ENCODE measurements at regions not wholly inside any gene's neighbourhood (a gene's known extent, or its start where the extent isn't known, plus 50 kb on each side); places are given as distances from the start of the nearest gene placed in this dataset.
"Not testable (repeated sequence)": the region's sequence is repeated elsewhere in the genome, so short reads cannot be mapped to it uniquely, and the experiment has no call there.

DNA sequence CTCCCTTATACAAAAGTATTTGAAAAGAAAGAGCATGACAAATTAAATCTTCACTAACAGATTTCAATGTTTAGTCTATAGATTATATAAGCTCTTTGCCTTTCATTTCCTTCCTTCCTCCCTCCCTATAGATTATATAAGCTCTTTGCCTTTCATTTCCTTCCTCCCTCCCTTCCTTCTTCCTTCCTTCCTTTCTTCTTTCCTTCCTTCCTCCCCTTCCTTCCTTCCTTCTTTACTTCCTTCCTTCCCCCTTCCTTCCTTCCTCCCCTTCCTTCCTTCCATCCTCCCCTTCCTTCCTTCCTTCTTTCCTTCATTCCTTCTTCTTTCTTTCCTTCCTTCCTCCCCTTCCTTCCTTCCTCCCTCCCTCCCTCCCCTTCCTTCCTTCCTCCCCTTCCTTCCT is 209.8 kb upstream of the CBLB start:
- DNase-seq (ENCODE audit: low spot score), result no peak

DNA sequence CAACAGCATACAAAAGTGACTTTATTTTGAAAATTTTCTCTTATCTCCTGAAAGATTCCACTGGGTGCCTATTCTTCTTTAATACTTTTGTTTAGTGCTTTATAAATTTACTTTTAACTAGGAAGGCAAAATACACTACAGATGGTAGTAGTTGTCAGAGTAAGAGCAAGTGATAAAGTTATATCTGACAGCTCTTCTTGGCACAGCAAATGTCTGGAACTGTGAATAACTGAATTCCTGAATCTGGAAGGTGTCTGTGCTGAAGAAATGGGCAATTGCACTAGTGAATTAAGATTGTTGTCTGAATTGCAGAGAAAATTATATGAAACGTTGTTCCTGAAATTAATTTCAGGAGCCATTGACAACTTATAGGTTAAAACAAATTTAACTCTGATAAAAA is 213.8 kb upstream of the CBLB start:
- DNase-seq (ENCODE audit: low spot score), result no peak

DNA sequence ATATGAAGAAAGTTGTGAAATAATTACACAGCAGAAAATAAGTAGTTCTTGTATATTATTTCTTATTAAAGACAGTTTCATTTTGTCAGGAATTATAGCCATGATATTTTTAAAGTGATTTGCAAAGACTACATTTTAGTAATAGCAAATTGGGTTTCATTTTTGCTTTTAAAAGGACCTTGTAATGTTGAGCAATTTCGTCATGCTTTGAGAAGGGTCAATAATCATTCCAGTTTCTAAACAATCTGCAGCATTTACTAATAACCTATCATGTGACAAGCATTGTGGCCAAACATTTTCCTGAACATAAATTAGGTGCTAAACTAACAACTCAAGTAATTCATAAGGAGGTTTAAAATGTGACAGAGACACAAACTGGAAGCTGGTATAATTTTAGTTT is 214.4 kb upstream of the CBLB start:
- DNase-seq (ENCODE audit: low spot score), result no peak

DNA sequence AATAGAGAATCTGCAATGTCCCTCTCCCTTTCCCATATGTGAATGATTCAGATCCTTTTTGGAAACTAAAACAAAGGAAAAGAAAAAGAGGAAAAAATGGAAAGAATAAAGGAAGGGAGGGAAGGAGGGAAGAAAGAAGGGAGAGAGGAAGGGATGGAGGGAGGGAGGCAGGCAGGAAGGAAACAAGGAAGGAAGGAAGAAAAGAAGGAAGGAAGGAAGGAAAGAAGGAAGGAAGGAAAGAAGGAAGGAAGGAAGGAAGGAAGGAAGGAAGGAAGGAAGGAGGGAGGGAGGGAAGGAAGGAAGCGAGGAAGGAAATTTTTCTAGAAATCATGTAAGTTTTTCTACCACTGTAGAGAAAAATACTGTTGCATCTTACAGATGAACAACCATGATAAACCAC is 215.0 kb upstream of the CBLB start:
- DNase-seq (ENCODE audit: low spot score), result no peak

DNA sequence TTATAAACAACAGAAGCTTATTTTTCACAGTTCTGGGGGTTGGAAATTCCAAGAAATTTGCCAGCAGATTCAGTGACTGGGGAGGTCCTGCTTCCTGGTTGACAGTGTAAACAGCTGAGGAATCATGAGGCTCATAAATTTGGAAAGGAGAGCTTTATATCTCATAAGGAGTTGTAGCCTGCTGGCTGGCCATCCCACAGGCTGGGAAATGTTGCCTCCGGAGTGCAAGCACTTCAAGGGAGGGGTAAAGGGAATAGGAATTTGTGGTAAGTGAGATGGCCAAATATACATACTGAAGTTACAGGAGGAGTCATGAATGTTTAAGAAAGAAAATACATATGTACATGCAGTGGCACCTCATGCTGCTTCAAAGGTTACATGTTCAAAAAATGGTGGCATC is 217.2 kb upstream of the CBLB start:
- no peak for DNase-seq (ENCODE audit: low spot score)

DNA sequence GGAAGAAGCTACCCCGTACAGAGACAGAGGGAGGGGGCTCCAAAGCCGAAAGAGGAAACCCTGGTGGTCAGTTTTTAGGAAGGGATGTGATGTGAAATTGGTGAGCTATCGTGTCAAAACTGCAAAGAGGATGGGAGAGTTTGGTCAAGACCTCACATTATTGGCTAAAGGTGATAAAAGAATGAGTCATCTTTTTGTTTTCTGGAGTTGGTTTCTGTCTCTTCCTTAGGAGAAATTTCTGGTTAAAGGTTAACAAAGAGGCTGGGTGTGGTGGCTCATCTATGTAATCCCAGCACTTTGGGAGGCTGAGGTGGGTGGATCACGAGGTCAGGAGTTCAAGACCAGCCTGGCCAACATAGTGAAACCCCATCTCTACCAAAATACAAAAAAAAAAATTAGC is 217.8 kb upstream of the CBLB start:
- no peak for DNase-seq (ENCODE audit: low spot score)

DNA sequence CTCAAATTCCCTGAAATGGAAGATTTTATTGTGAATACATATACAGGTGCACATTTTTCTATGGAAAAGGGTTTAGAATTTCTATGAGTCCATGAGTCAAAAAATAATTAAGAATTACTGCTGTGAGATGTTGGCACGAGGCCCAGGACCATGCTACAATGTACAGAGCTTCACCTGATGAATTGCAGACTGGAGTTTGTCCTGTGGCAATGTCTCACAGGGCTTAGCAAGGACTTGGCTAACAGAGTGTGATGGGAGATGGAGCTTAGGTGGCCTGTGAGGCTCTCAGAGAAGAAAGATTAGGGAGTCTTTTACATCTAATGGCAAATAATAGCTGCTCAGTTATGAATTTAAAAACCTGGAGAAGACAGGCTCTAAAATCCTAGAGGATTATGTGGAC is 219.5 kb upstream of the CBLB start:
- no peak for DNase-seq (ENCODE audit: low spot score)

DNA sequence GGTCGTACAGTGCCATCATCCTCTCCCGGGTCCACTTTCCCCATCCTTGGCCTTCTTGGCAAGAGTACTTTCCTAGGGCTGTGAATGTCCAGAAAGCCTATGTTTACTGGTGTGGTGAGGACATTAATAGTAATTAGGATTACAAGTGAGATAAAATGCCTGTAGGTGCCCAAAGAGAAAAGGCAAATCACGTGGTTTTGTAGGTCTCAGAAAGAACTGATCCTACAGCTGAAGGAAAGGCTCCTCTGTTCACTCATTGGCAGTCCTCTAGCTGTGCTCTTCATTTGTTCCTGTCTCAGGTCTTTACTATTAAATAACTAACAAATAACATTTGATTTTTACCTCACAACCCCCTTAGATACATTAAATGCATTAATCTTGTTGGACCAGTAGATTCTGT is 220.1 kb upstream of the CBLB start:
- DNase-seq (ENCODE audit: low spot score), result no peak

DNA sequence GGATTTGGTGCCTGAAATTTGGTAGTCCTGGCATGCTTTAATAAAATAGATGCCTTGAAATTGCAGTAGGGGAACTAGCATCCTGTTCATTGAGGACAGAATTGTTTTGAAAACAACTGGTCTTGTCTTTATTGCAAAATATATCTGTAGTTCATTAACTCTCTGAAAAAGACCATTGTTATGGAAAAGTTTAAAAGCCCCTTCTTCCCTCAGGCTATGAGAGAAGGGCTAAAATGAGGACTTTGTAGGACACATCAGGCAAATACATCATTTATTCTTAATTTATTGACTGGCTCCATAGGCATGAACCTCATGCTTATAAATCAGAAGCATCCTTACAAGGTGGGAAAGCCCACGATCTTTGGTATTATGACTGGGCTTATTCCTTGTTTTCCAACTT is 221.0 kb upstream of the CBLB start:
- no peak for DNase-seq (ENCODE audit: low spot score)

DNA sequence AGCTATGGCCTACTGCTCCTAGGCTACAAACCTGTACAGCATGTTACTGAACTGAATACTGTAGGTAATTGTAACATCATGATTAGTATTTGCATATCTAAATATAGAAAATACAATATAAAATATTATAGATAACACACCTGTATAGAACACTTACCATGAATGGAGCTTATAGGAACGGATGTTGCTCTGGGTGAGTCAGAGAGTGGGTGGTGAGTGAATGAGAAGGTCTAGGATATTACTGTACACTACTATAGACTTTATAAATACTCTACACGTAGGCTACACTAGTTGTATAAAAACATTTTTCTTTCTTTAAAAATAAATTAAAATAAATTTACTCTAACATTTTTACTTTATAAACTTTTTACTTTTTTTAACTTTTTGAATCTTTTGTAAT is 224.0 kb upstream of the CBLB start:
- no peak for DNase-seq (ENCODE audit: low spot score)

DNA sequence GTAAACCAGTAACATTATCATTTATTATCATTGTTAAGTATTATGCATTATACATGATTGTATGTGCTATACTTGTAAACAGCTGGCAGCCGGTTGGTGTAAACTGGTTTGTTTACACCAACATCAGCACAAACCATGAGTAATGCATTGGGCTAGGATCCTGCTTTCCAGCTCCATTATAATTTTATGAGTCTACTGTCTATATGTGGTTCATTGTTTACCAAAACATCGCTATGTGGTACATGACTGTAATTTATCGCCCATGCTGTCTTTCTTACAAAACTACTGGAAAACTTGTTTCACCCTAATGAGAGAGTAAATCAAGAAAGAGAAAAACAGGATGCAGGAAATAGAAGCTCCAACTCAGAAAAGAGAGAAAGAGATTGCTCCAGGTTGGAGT is 224.8 kb upstream of the CBLB start:
- no peak for DNase-seq (ENCODE audit: low spot score)

DNA sequence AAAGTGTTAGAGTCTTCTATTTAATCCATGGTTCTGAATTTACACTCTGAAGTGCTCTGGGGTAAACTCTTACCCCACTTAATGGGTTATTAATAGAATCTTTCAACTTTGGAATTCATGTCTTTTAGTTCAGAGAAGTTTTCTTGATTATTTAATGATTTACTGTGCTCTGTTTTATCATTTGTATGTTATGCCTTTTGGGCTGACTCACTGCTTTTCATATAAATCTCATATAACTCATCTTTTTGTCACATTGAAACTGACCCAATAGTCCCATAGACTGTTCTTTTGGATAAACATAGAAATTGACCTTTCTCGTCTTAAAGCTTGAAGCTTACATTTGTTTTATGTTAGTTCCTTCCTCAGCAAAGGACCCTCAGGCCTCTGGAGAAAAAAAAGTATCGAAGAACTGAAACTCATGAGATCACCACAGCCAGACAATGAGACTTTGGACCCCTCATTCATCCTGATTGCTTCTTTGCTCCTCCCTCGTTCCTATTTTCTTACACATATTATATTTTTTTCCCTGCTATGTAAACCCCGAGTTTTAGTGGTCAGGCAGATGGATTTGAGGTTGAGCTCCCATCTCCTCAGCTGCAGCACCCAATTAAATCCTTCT is 229.1 kb upstream of the CBLB start:
- DNase-seq (ENCODE audit: low spot score), result no peak

DNA sequence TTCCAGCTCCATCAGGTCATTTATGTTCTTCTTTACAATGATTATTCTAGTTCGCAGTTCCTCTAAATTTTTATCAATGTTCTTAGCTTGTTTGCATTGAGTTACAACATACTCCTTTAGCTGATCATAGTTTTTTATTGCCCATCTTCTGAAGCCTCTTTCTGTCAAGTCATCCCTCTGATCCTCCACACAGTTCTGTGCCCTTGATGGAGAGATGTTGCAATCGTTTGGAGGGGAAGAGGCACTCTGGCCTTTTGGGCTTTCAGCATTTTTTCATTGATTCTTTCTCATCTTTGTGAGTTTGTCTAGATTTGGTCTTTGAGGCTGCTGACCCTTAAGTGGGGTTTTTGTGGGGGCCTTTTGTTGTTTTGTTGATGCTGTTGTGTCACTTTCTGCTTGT is 234.6 kb upstream of the CBLB start:
- DNase-seq (ENCODE audit: low spot score), result no peak

DNA sequence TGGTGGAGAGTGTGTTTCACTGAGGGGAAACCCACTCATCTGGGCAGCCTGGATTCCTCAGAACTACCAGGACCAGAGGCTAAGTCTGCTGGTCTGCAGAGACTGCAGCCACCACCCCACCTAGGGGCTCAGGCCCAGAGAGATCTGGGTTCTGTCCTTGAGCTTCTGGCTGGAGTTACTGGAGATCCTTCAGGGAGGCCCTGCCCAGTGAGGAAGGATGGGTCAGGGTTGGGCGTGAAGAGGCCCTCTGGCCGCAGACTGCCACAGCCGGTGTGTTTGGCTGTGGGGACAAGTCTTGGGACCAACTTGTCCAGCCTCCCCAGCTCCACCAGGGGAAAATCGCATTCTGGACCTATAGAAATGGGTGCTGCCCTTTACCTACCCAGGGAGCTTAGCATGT is 235.3 kb upstream of the CBLB start:
- DNase-seq (ENCODE audit: low spot score), result no peak

DNA sequence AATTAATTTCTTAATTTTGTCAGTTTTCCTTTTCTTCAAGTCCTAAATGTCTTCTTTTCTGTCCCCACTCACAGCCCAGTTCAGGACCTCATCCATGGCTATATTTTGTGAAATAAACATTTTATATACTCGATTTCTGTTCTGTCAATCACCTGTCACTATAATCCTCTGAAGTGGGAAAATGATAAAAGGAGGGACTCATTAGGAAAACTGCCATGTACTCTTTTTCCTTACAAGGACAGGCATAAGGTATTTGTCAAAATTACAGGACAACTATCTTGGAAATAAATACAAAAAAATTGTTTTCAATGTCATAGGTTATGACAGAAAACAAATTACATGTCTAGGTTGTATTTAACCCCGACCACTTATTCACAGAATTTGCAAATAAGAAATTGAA is 240.1 kb upstream of the CBLB start:
- no peak for DNase-seq (ENCODE audit: low spot score)

DNA sequence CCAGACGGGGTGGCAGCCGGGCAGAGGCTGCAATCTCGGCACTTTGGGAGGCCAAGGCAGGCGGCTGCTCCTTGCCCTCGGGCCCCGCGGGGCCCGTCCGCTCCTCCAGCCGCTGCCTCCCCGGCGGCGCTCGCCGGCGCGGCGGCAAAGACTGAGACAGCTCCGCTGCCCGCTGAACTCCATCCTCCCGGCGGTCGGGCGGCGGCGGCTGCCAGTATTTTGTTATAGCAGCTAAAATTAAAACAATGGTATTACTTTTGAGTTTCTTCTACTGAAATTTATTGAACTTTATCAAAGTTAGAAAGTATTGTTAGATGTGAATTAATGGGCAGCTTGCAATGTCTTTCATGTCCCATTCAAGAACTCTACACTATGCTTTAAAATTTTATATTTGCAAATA is 243.7 kb upstream of the CBLB start:
- DNase-seq (ENCODE audit: low spot score), result not testable (repeated sequence)

DNA sequence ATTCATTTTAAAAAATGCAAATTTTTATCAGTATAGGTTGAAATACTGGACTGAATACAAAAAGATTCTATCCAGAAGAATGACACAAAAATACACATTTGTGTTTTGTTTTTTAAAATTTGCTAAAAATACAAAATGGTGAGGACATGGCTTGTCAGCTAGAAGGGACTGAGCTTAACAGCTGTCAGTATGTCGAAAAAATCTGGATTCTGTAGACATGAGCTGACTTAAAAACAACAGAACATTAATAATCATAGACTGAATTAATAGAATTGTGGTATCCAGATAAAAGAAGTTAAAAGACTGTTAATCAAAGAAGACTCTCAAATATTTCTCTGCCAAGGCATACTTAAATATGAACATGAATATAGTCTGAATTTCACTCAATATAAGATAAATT is 244.9 kb upstream of the CBLB start:
- DNase-seq (ENCODE audit: low spot score), result no peak

DNA sequence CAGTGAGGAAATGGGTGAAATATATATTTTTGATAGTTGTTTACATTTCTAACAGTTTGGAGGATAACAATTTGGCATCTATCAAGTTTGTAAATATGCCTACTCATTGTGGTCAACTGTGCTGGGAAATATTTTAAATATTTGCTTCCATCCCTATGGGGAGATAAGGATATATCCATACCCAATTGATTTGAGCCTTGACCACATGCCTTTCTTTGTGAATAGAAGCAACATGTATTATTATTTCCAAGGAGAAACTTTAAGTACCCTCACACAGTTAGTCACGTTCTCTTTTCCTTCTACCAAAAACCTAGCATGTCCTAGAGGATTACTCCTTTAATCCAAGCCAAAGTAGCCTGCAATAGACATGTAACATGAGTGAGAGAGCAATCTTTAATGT is 245.4 kb upstream of the CBLB start:
- DNase-seq (ENCODE audit: low spot score), result no peak

DNA sequence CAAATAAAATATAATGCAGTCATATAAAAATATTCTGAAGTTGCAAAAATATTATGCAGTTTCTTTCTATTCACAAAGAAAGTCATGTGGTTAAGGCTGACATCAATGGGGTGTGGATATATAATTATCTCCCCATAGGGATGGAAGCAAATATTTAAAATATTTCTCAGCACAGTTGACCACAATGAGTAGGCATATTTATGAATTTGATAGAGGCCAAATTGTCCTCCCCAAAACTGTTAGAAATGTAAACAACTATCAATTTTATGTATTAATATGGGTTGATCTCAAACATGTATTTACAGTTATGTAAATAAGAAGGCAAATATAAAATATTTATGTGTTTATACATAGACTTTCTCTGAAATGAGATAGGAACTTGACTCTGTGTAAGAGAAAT is 246.0 kb upstream of the CBLB start:
- no peak for DNase-seq (ENCODE audit: low spot score)

DNA sequence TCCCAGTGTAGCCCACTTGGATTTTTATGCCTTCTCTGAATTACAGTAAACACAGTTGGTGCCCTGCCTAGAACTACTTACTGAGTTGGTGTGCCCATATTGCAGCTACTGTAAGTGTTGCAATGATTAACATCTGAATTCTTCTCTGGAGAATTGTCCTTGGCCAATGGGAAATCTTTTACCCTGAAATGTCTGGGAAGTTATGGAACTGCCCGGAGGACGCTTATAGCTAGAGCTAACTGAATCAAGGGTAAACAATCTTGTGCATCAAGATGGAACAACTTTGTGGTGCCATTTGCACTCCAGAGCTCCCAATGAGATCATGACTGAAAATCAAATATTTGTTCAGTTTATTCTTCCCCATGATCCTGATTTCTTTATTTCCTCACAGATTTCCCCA is 246.7 kb upstream of the CBLB start:
- DNase-seq (ENCODE audit: low spot score), result no peak

DNA sequence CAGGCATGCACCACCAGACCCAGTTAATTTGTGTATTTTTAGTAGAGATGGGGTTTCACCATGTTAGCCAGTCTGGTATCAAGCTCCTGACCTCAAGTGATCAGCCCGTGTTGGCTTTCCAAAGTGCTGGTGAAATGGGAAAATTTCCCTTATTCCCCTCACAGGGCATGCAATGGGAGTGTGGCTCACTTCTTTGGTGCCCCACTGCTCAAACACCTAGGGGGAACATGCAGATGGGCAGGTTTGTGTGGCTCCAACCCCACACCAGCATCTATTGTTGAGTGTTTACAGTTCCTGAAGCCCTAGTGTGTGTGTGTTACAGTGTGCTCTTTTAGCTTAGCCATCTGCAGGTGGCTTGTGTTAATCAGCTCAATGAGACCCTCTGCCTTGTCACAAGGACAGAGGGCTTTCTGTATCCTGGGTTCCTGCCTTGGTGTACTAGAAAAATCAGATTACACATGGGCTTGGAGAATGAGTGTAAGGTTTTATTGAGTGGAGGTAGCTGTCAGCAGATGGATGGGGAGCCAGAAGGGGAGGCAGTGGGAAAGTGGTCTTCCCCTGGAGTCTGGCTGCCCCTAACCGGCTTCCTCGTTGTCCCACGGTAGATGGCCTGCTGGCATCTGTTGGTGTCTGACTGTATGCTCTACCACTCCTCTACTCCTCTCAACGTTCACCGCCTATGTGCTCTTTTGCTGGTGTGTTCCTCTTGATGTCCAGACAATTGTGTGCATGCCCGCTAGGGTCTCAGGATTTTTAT is 248.1 kb upstream of the CBLB start:
- DNase-seq (ENCODE audit: low spot score), result no peak

DNA sequence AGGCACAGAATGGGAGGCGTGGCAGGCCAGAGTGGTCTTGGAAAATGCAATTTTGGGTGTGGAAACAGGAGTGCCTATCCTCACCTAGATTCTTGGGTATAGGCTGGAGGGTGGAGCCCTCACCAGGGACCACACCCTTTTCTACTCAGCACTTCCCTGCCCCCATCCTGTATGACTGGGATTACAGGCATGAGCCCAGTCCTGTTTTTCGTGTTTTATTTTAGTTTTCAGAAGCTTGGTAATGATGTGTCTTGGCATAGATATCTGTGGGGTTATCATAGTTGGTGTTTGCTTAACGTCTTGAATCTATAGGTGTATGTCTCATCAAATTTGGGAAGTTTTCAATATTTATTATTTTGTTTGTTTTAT is 248.7 kb upstream of the CBLB start:
- no peak for DNase-seq (ENCODE audit: low spot score)

DNA sequence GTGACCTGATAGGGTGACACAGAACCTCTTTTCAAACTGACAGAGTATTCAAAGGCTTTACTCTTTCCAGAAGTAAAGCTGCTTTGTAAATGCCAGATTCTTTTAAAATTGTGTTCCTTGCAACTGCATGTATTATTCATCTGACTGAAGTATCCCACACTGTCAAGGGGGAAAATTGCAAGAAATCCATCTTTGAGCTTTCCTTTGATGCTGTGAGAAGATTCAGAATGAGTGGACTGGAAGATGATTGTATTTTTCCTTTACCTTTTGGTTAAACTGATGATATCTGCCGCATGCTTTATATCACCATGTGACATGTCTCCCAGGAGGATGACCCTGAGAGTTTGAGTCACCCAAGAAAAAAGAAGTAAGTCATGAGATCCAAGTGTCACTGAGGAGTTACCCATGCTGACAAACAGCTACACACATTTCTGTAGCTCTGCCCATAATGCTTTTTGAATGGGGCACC is 250.8 kb upstream of the CBLB start:
- DNase-seq (ENCODE audit: low spot score), result no peak

DNA sequence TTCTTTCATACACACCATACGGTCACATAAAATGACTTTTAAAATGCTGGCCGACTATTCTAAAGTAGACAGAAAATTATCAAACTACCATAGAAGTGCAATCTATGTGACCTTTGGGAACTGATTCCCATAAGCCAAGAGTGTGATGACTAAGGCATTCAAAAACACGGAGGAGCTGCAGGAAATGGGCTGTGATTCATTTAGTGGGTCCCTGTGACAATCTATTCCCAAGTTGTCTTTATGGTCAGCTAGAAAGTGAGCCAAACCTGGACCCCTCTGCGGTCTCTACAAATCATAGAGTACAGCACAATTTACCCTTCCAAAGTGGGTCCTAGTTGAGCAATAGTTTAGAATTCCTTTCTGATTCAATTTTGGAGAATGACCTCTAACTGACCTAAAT is 251.5 kb upstream of the CBLB start:
- no peak for DNase-seq (ENCODE audit: low spot score)
